OCI-LY3 (cell line): ENCODE measurements at regions not wholly inside any gene's neighbourhood (a gene's known extent, or its start where the extent isn't known, plus 50 kb on each side); places are given as distances from the start of the nearest gene placed in this dataset.
"Not testable (repeated sequence)": the region's sequence is repeated elsewhere in the genome, so short reads cannot be mapped to it uniquely, and the experiment has no call there.

Experiments used
- H2AFZ ChIP-seq: fragments of 200-600, 300-600 bp; shearing (Covaris generic); 2 replicates; pipeline ENCODE4 v1.6.0; 2014; ENCODE audit warnings: antibody characterized with exemption, low read depth, low read length
- H3K27ac ChIP-seq: fragments of 200-600, 300-600 bp; sonication (generic); 2 replicates; pipeline ENCODE4 v1.5.1; 2014; ENCODE audit warnings: mild to moderate bottlenecking, low read length, moderate library complexity, mixed read lengths
- H3K27me3 ChIP-seq: fragments of 200-600, 300-600 bp; sonication (generic); 2 replicates; pipeline ENCODE4 v1.6.1; 2014; ENCODE audit warnings: low read depth, low read length, mixed read lengths
- H3K36me3 ChIP-seq: fragments of 200-600, 300-600 bp; sonication (generic); replicated peaks from 2 replicates; pipeline ENCODE3; 2014; ENCODE audit warnings: low read depth, low read length, mixed read lengths
- H3K4me1 ChIP-seq: fragments of 300-600, 200-600 bp; sonication (generic); 2 replicates; pipeline ENCODE4 v1.6.1; 2014; ENCODE audit warnings: low read length, mixed read lengths
- H3K4me2 ChIP-seq: fragments of 200-600, 300-600 bp; sonication (generic); 2 replicates; pipeline ENCODE4 v1.6.1; 2014; ENCODE audit warnings: low read length, mixed read lengths
- H3K4me3 ChIP-seq: fragments of 300-600, 200-600 bp; sonication (generic); 2 replicates; pipeline ENCODE4 v1.5.1; 2014; ENCODE audit warnings: antibody characterized with exemption, mild to moderate bottlenecking, low read length, moderate library complexity
- H3K79me2 ChIP-seq: fragments of 300-600, 200-600 bp; shearing (Covaris generic); 2 replicates; pipeline ENCODE4 v1.6.1; 2014; ENCODE audit warnings: mild to moderate bottlenecking, low read length, mixed read lengths
- H3K9ac ChIP-seq: fragments of 300-600, 200-600 bp; shearing (Covaris generic); 2 replicates; pipeline ENCODE4 v1.6.0; 2014; ENCODE audit warnings: mild to moderate bottlenecking, low read length, moderate library complexity
- H3K9me3 ChIP-seq: fragments of 200-600, 300-600 bp; shearing (Covaris generic); 2 replicates; pipeline ENCODE4 v1.6.1; 2014; ENCODE audit warnings: low read length, mixed read lengths; ENCODE audit not compliant: insufficient read depth
- H4K20me1 ChIP-seq: fragments of 200-600, 300-600 bp; sonication (generic); 2 replicates; pipeline ENCODE4 v1.6.1; 2016; ENCODE audit warnings: low read length, mixed read lengths; ENCODE audit not compliant: insufficient read depth
- CTCF ChIP-seq: fragments of 200-600, 300-600 bp; sonication (generic); IDR thresholded peaks from 2 replicates; pipeline ENCODE4 v1.5.1; 2014; ENCODE audit warnings: antibody characterized with exemption, low read length, low read depth
- EZH2phosphoT487 ChIP-seq: fragments of 200-600 bp; shearing (Covaris generic); IDR thresholded peaks from 2 replicates; pipeline ENCODE4 v1.6.1; 2018; ENCODE audit warnings: antibody characterized with exemption, mixed run types, low read depth

GRCh38 chr18:29841631-29842030, 1200.9 kb downstream of the DSC3 start:
- TF ChIP-seq EZH2phosphoT487 (no peak), CTCF (no peak)

GRCh38 chr18:29840089-29840488, 1202.5 kb downstream of the DSC3 start:
- H3K27me3 ChIP-seq: no peaks in the 10 kb centered on the region
- no peak overlapping the region for H3K9ac ChIP-seq
- H3K27ac ChIP-seq: no peak overlapping the region
- no peak overlapping the region for H3K4me2 ChIP-seq
- H3K9me3 ChIP-seq: no peaks in the 10 kb centered on the region
- no peaks in the 10 kb centered on the region for H3K79me2 ChIP-seq
- no peak overlapping the region for H3K4me3 ChIP-seq
- H2AFZ ChIP-seq: no peak overlapping the region
- no peak for TF ChIP-seq EZH2phosphoT487
- TF ChIP-seq CTCF: no peak
- no peaks in the 10 kb centered on the region for H3K36me3 ChIP-seq
- H4K20me1 ChIP-seq: no peaks in the 10 kb centered on the region
- no peaks in the 10 kb centered on the region for H3K4me1 ChIP-seq

More at GRCh38 chr18:29841631-29842030, 1200.9 kb downstream of the DSC3 start:
- H4K20me1 ChIP-seq: no peaks in the 10 kb centered on the region
- H3K4me2 ChIP-seq: no peak overlapping the region
- H3K79me2 ChIP-seq: no peaks in the 10 kb centered on the region
- H3K9me3 ChIP-seq: no peaks in the 10 kb centered on the region
- no peaks in the 10 kb centered on the region for H3K27me3 ChIP-seq
- no peak overlapping the region for H3K27ac ChIP-seq
- no peaks in the 10 kb centered on the region for H3K4me1 ChIP-seq
- no peaks in the 10 kb centered on the region for H3K36me3 ChIP-seq
- H3K9ac ChIP-seq: no peak overlapping the region
- no peak overlapping the region for H3K4me3 ChIP-seq
- H2AFZ ChIP-seq: no peak overlapping the region

- H4K20me1 ChIP-seq, H3K9me3 ChIP-seq, H3K27ac ChIP-seq, H2AFZ ChIP-seq, H3K9ac ChIP-seq, H3K4me2 ChIP-seq, H3K79me2 ChIP-seq, H3K27me3 ChIP-seq, H3K4me1 ChIP-seq, H3K36me3 ChIP-seq, H3K4me3 ChIP-seq: not testable (repeated sequence)
These were observed 1203.6 kb downstream of the DSC3 start for GRCh38 chr18:29838961-29839360.

GRCh38 chr18:29838556-29838955, 1204.0 kb downstream of the DSC3 start:
- H3K36me3 ChIP-seq: no peaks in the 10 kb centered on the region
- H3K9ac ChIP-seq: no peak overlapping the region
- H3K79me2 ChIP-seq: no peaks in the 10 kb centered on the region
- H3K9me3 ChIP-seq: no peaks in the 10 kb centered on the region
- no peak overlapping the region for H2AFZ ChIP-seq
- no peaks in the 10 kb centered on the region for H4K20me1 ChIP-seq
- H3K4me2 ChIP-seq: no peak overlapping the region
- TF ChIP-seq CTCF (no peak), EZH2phosphoT487 (no peak)
- H3K27me3 ChIP-seq: no peaks in the 10 kb centered on the region
- H3K4me1 ChIP-seq: no peaks in the 10 kb centered on the region
- H3K4me3 ChIP-seq: no peak overlapping the region
- H3K27ac ChIP-seq: no peak overlapping the region

- no peaks in the 10 kb centered on the region for H3K36me3 ChIP-seq
- no peak overlapping the region for H3K27ac ChIP-seq
- no peaks in the 10 kb centered on the region for H3K79me2 ChIP-seq
- no peak overlapping the region for H3K4me3 ChIP-seq
- H4K20me1 ChIP-seq: no peaks in the 10 kb centered on the region
- no peak for TF ChIP-seq EZH2phosphoT487
- TF ChIP-seq CTCF: no peak
- H3K27me3 ChIP-seq: no peaks in the 10 kb centered on the region
- H3K4me2 ChIP-seq: no peak overlapping the region
- no peaks in the 10 kb centered on the region for H3K4me1 ChIP-seq
- no peak overlapping the region for H3K9ac ChIP-seq
- no peak overlapping the region for H2AFZ ChIP-seq
- 0 out of 2 replicates have a peak, but pooled peaks cover 2% of the 10 kb centered on the region for H3K9me3 ChIP-seq
These were observed 1218.9 kb downstream of the DSC3 start for GRCh38 chr18:29823671-29824070.
